ENCODE measurements at regions not wholly inside any gene's neighbourhood (a gene's known extent, or its start where the extent isn't known, plus 50 kb on each side); places are given as distances from the start of the nearest gene placed in this dataset.
A peak's percentile ranks its signal among the peaks of the same experiment; 100 is the strongest.

- no peak for DNase-seq (ENCODE audit: low read depth, low spot score)
These were observed 2164.8 kb downstream of the LRRC4C start for GRCh38 chr11:39294648-39295047.

DNA sequence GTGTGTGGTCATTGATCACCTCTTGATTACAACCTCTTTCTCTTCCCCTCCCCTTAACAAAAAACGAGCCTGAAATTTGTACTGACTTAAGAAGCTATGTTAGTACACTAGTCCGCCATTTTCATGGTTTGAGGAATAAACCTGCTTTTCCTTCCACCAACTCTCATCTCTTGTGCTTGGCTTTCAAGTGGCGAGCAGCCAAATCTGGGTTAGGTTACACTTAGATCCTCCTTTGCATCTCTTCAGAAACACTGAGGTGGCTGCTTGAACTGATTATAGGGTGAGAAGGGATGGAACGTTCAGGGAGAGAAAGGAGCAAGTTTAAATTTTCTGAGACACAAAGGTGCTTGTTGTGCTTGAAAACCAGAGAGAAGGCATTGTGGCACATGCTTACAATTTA is 2171.4 kb downstream of the LRRC4C start:
- no peak for DNase-seq (ENCODE audit: low read depth, low spot score)

GRCh38 chr11:39268176-39268690 is 2191.2 kb downstream of the LRRC4C start:
- no peak for DNase-seq (ENCODE audit: low read depth, low spot score)

DNA sequence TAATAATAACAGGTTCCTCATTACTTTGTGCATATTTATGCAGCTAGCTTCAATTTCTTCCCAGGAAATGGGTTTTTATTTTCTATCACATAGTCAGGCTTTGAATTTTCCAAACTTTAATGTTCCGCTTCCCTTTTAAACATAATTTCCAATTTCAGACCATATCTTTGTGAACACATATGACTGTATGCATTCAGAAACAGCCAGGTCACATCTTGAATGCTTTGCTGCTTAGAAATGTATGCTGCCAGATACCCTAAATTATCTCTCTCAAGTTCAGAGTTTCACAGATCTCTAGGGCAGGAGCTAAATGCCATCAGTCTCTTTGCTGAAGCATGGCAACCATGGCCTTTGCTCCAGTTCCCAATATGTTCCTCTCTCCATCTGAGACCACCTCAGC is 2203.8 kb downstream of the LRRC4C start:
- DNase-seq (ENCODE audit: low read depth, low spot score): no peak

GRCh38 chr11:39249566-39250365 is 2209.7 kb downstream of the LRRC4C start:
- no peak for DNase-seq (ENCODE audit: low read depth, low spot score)

- no peak for DNase-seq (ENCODE audit: low read depth, low spot score)
These were observed 2211.8 kb downstream of the LRRC4C start for GRCh38 chr11:39247570-39248137.

DNA sequence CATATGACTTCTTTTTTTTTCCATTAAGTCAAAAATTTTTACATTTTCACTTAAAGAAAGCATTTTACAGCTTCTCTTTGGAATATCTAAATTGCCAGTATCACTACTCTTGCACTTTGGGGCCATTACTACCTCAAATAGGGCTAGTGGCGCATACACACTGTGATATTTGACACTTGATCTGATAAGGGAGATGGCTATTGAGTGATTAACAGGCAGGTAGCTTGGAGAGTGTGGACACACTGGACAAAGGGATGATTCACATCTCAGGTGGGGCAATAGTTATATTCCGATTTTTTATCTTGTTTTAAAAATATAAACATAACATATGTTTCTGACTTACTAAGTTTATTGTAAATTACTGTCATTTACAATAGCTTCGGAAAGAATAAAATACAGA is 2219.9 kb downstream of the LRRC4C start:
- DNase-seq (ENCODE audit: low read depth, low spot score): no peak

- DNase-seq (ENCODE audit: low read depth, low spot score): no peak
These were observed 2222.5 kb downstream of the LRRC4C start for GRCh38 chr11:39236916-39237315.

DNA sequence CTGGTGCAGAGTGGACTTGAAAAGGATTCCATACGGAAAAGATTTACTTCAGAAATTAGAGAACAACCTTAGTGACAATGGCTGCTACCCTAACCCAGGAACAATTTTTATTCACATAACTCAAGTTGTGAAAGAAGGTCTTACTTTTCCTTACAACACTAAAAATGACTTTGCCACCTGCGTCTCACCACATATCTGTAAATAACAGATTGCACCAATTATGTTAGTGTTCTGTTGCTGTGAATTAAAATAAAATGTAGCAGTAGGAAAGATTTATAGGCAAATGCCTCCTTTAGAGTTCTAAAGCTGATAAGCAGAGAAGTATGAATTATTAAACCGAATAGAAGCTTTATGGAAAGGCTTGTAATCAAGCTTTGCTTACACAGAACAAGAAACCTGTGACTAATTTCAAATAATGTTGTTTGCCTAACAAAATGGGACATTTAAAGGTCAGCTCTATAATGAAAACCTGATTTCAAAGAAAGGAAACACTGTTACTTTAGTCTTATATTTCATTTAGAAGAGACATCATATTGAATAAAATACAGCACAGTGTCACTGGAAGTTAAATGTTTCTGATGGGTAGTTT is 2237.8 kb downstream of the LRRC4C start:
- DNase-seq (ENCODE audit: low read depth, low spot score): no peak

DNA sequence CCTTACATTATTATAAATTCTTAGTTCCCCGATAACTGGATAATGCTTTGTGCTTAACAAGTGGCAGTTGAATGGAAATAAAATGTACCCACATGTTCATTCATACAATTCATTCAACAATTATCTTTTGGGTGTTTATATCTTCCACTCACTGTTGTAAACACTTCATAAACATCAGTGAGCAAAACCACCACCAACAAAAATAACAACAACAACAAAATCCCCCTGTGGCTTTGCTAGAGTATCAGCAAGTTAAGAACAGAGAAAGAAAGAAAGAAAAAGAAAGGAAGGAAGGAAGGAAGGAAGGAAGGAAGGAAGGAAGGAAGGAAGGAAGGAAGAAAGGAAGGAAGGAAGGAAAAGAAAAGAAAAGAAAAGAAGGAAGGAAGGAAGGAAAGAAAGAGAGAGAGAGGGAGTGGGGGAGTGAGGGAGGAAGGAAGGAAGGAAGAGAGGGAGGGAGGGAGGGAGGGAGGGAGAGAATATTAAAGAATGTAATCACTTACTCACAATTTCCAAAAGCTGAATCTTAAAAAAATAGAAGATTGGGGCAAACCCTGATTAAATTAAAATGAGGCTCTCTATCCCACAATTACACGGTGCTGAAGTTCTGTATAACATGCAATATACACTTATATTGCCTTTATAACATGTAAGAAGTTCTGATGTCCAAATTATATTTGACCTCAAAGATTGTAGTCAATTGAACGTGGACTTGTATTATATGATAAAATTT is 2238.8 kb downstream of the LRRC4C start:
- DNase-seq (ENCODE audit: low read depth, low spot score): no peak

GRCh38 chr11:39220069-39220468 is 2239.4 kb downstream of the LRRC4C start:
- no peak for DNase-seq (ENCODE audit: low read depth, low spot score)

- DNase-seq (ENCODE audit: low read depth, low spot score): no peak
These were observed 2249.5 kb downstream of the LRRC4C start for GRCh38 chr11:39209981-39210380.

- DNase-seq (ENCODE audit: low read depth, low spot score): no peak
These were observed 2254.0 kb downstream of the LRRC4C start for GRCh38 chr11:39205236-39205995.

GRCh38 chr11:39192671-39193070 is 2266.8 kb downstream of the LRRC4C start:
- DNase-seq (ENCODE audit: low read depth, low spot score): no peak

- DNase-seq (ENCODE audit: low read depth, low spot score): peak; percentile 25
These were observed 2268.7 kb downstream of the LRRC4C start for GRCh38 chr11:39190751-39191150.

GRCh38 chr11:39177678-39178077 is 2281.8 kb downstream of the LRRC4C start:
- no peak for DNase-seq (ENCODE audit: low read depth, low spot score)

GRCh38 chr11:39174965-39175364 is 2284.5 kb downstream of the LRRC4C start:
- no peak for DNase-seq (ENCODE audit: low read depth, low spot score)

DNA sequence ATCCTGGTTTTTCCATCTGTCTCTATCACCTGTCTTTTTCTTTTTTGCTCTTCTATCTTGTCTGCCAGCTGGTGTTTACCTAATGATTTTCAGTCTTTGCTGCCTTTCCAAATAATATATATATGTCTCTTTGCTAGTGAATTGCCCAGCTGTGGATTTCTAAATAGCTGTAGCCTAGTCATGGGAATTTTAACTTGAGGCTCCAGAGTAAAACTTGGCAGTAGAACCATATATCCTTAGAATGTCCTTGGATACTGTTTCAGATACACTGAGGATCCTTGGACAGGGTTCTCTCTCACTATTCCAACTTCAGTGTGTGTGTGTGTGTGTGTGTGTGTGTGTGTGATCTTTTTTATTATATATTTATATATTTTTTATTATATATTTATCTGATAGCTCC is 2285.3 kb downstream of the LRRC4C start:
- DNase-seq (ENCODE audit: low read depth, low spot score): no peak

- DNase-seq (ENCODE audit: low read depth, low spot score): no peak
These were observed 2294.4 kb downstream of the LRRC4C start for GRCh38 chr11:39165021-39165420.

GRCh38 chr11:39149214-39149613 is 2310.2 kb downstream of the LRRC4C start:
- no peak for DNase-seq (ENCODE audit: low read depth, low spot score)

DNA sequence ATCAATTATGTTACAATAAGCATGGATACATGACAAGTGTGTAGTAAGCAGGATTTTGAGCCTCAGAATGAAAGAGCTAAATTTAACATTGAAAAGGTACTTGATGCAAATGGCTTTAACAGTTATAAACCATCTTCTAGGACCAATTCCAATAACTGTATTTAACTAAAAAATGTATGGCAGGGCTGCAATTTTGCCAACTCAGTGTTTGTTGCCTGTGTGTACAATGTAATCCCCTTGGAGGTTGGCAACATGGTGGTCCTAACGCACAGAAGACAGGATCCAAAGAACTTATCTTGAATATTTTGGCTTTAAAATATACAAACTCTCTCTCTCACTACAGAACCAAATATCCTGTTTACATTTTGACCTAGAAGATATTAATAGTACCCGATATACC is 2314.1 kb downstream of the LRRC4C start:
- no peak for DNase-seq (ENCODE audit: low read depth, low spot score)

Measured in iPS DF 19.7 (cell line).